Thyroid gland (tissue), 4 donors: ENCODE measurements at regions not wholly inside any gene's neighbourhood (a gene's known extent, or its start where the extent isn't known, plus 50 kb on each side); places are given as distances from the start of the nearest gene placed in this dataset.

Experiments
- DNase-seq, 2 donors: peaks; one replicate each; pipeline ENCODE4 v3.0.0-alpha.2; 2019
- H3K27ac ChIP-seq, 3 donors: fragments of 200-600 bp; sonication (generic); 1 replicate in 2 of 3; 2 replicates in 1 of 3; pipeline ENCODE4 v1.5.1; 2016 to 2019; ENCODE audit warnings: mild to moderate bottlenecking in 1 of 3, moderate library complexity in 1 of 3
- H3K27me3 ChIP-seq: fragments of 200-600 bp; sonication (generic); one replicate; pipeline ENCODE4 v1.5.1; 2019
- H3K36me3 ChIP-seq, 2 donors: fragments of 200-600 bp; sonication (generic); one replicate each; pipeline ENCODE4 v1.5.1; 2016 to 2019
- H3K4me1 ChIP-seq, 2 donors: fragments of 200-600 bp; sonication (generic); one replicate each; pipeline ENCODE4 v1.5.1; 2017 to 2019
- H3K4me3 ChIP-seq, 3 donors: fragments of 200-600 bp; sonication (generic); replicated peaks in 1 of 3; 1 replicate in 2 of 3; 2 replicates in 1 of 3; pipeline ENCODE4 v1.5.1; 2016; ENCODE audit warnings: mild to moderate bottlenecking in 1 of 3
- H3K9me3 ChIP-seq: fragments of 200-600 bp; sonication (generic); one replicate; pipeline ENCODE4 v1.5.1; 2017
- CTCF ChIP-seq, 6 experiments: fragments of 200-600 bp in 3 of 6; fragments of 450-650 bp in 3 of 6; sonication (generic) in 3 of 6; IDR thresholded peaks; one replicate each; pipeline ENCODE4 v1.5.1; 2016 to 2019; ENCODE audit warnings: antibody characterized with exemption in 6 of 6, mild to moderate bottlenecking in 2 of 6, inconsistent platforms in 1 of 6, moderate library complexity in 1 of 6
- POLR2A ChIP-seq, 2 donors: fragments of 450-650 bp; IDR thresholded peaks; one replicate each; pipeline ENCODE4 v1.6.1; 2017; ENCODE audit warnings: antibody characterized with exemption in 2 of 2, mild to moderate bottlenecking in 2 of 2, moderate library complexity in 1 of 2
- WGBS, 2 donors: methylation state at CpG; one replicate each; pipeline ENCODE4 v1.1.5; 2017; 5-methylcytosine and 5-hydroxymethylcytosine counted together
- intact Hi-C: fragments of 100-400 bp; cut with DNase I; formaldehyde crosslinking; loops from one replicate; pipeline ENCODE4 v1.15.1; 2023

- 86 to 89% methylated on average over 7 of the region's 7 CpGs for WGBS, 2 donors
- Histone ChIP-seq H3K4me3 (no peak overlapping the region), H3K27ac (no peak overlapping the region), H3K27me3 (no peaks in the 10 kb centered on the region), H3K4me1 (no peaks in the 10 kb centered on the region), H3K9me3 (no peaks in the 10 kb centered on the region), H3K36me3 (no peaks in the 10 kb centered on the region)
- TF ChIP-seq POLR2A (IDR thresholded peaks at IDR 0.05) (no peak), CTCF (IDR thresholded peaks at IDR 0.05) (no peak)
- DNase-seq: no peak
- intact Hi-C loops: no loop called here
These were observed 599.6 kb downstream of the CDH18 start for GRCh38 chr5:19388391-19388790.

- no peak for DNase-seq
- WGBS, 2 donors: 0 to 44% methylated on average over 1 of the region's 1 CpG
- no peaks in the 10 kb centered on the region for H3K4me1 ChIP-seq
- no peak overlapping the region for H3K27ac ChIP-seq
- intact Hi-C loops: no loop called here
- H3K36me3 ChIP-seq: no peaks in the 10 kb centered on the region
- H3K4me3 ChIP-seq: no peak overlapping the region
- TF ChIP-seq POLR2A (IDR thresholded peaks at IDR 0.05): no peak
- no peak for TF ChIP-seq CTCF (IDR thresholded peaks at IDR 0.05)
- no peaks in the 10 kb centered on the region for H3K9me3 ChIP-seq
- H3K27me3 ChIP-seq: no peaks in the 10 kb centered on the region
These were observed 587.0 kb downstream of the CDH18 start for GRCh38 chr5:19401032-19401431.

- no peaks in the 10 kb centered on the region for H3K27me3 ChIP-seq
- no peaks in the 10 kb centered on the region for H3K36me3 ChIP-seq
- DNase-seq: no peak
- H3K4me1 ChIP-seq: no peaks in the 10 kb centered on the region
- H3K27ac ChIP-seq: no peak overlapping the region
- WGBS, 2 donors: 35 to 42% methylated on average over 3 of the region's 3 CpGs
- H3K4me3 ChIP-seq: no peak overlapping the region
- H3K9me3 ChIP-seq: no peaks in the 10 kb centered on the region
- TF ChIP-seq POLR2A (IDR thresholded peaks at IDR 0.05) (no peak), CTCF (IDR thresholded peaks at IDR 0.05) (no peak)
- intact Hi-C loops: no loop called here
These were observed 581.2 kb downstream of the CDH18 start for GRCh38 chr5:19406576-19407365.

- TF ChIP-seq CTCF (IDR thresholded peaks at IDR 0.05) (no peak), POLR2A (IDR thresholded peaks at IDR 0.05) (no peak)
These were observed 579.9 kb downstream of the CDH18 start for GRCh38 chr5:19408149-19408548.

GRCh38 chr5:19411936-19412335, 576.1 kb downstream of the CDH18 start:
- Histone ChIP-seq H3K27ac (no peak overlapping the region), H3K27me3 (no peaks in the 10 kb centered on the region), H3K9me3 (no peaks in the 10 kb centered on the region), H3K36me3 (no peaks in the 10 kb centered on the region), H3K4me1 (no peaks in the 10 kb centered on the region), H3K4me3 (no peak overlapping the region)
- WGBS, 2 donors: 87 to 89% methylated on average over 3 of the region's 3 CpGs
- TF ChIP-seq POLR2A (IDR thresholded peaks at IDR 0.05) (no peak), CTCF (IDR thresholded peaks at IDR 0.05) (no peak)
- intact Hi-C loops: no loop called here
- DNase-seq: no peak

More at GRCh38 chr5:19408149-19408548, 579.9 kb downstream of the CDH18 start:
- H3K4me3 ChIP-seq: no peak overlapping the region
- DNase-seq: no peak
- WGBS, 2 donors: 63 to 95% methylated on average over 3 of the region's 3 CpGs
- no peaks in the 10 kb centered on the region for H3K9me3 ChIP-seq
- no peaks in the 10 kb centered on the region for H3K4me1 ChIP-seq
- intact Hi-C loops: no loop called here
- no peaks in the 10 kb centered on the region for H3K27me3 ChIP-seq
- H3K36me3 ChIP-seq: no peaks in the 10 kb centered on the region
- H3K27ac ChIP-seq: no peak overlapping the region
